Breast epithelium (tissue), 4 donors: ENCODE measurements at regions not wholly inside any gene's neighbourhood (a gene's known extent, or its start where the extent isn't known, plus 50 kb on each side); places are given as distances from the start of the nearest gene placed in this dataset.

Source experiments
- DNase-seq, 2 donors: peaks; one replicate each; pipeline ENCODE4 v3.0.0-alpha.2; 2019; ENCODE audit warnings: low spot score in 2 of 2
- H3K27ac ChIP-seq, 2 donors: fragments of 200-600 bp; sonication (generic) in 1 of 2; one replicate each; pipeline ENCODE4 v1.5.1; 2016 to 2019; ENCODE audit warnings: mild to moderate bottlenecking in 1 of 2
- H3K27me3 ChIP-seq, 2 donors: fragments of 200-600 bp; sonication (generic) in 1 of 2; one replicate each; pipeline versions ENCODE4 v1.5.1 to v1.6.0; 2017 to 2019; ENCODE audit warnings: control low read depth in 1 of 2, mild to moderate bottlenecking in 1 of 2
- H3K36me3 ChIP-seq: fragments of 200-600 bp; one replicate; pipeline ENCODE4 v1.5.1; 2019
- H3K4me1 ChIP-seq, 2 donors: fragments of 200-600 bp; sonication (generic); one replicate each; pipeline ENCODE4 v1.5.1; 2016 to 2019; ENCODE audit warnings: control low read depth in 1 of 2
- H3K4me3 ChIP-seq, 3 donors: fragments of 200-600 bp; sonication (generic); 1 replicate in 2 of 3; 2 replicates in 1 of 3; pipeline ENCODE4 v1.5.1; 2016 to 2019; ENCODE audit warnings: mild to moderate bottlenecking in 3 of 3, moderate library complexity in 2 of 3
- H3K9me3 ChIP-seq, 2 donors: fragments of 200-600 bp; sonication (generic) in 1 of 2; one replicate each; pipeline ENCODE4 v1.5.1; 2016 to 2019; ENCODE audit warnings: control low read depth in 1 of 2
- CTCF ChIP-seq, 3 donors: fragments of 450-650 bp; IDR thresholded peaks; one replicate each; pipeline ENCODE4 v1.5.1; 2016 to 2017; ENCODE audit warnings: antibody characterized with exemption in 3 of 3, mild to moderate bottlenecking in 3 of 3, moderate library complexity in 3 of 3
- POLR2A ChIP-seq: fragments of 450-650 bp; IDR thresholded peaks from one replicate; pipeline ENCODE4 v1.6.1; 2016; ENCODE audit warnings: antibody characterized with exemption, mild to moderate bottlenecking, moderate library complexity
- POLR2AphosphoS5 ChIP-seq, 3 donors: sonication (generic); formaldehyde crosslinking; IDR thresholded peaks; one replicate each; pipeline ENCODE4 v1.6.1; 2017; ENCODE audit warnings: antibody characterized with exemption in 3 of 3
- intact Hi-C: fragments of 100-400 bp; cut with DNase I; formaldehyde crosslinking; loops from one replicate; pipeline ENCODE4 v1.15.1; 2023; ENCODE audit warnings: low total_unique reads

GRCh38 chr2:41894563-41895333 is 153.1 kb upstream of the PKDCC start:
- H3K9me3 ChIP-seq, result no peaks in the 10 kb centered on the region
- intact Hi-C loops, result no loop called here
- H3K36me3 ChIP-seq, result no peaks in the 10 kb centered on the region
- no peak overlapping the region for H3K27ac ChIP-seq
- H3K4me3 ChIP-seq, result no peak overlapping the region
- no peak for DNase-seq
- no peak for TF ChIP-seq CTCF (IDR thresholded peaks at IDR 0.05)
- no peak for TF ChIP-seq POLR2AphosphoS5 (IDR thresholded peaks at IDR 0.05)
- TF ChIP-seq POLR2A, result no peak
- H3K27me3 ChIP-seq, result no peaks in the 10 kb centered on the region
- no peaks in the 10 kb centered on the region for H3K4me1 ChIP-seq

GRCh38 chr2:41895334-41895664 is 152.5 kb upstream of the PKDCC start:
- TF ChIP-seq POLR2A (no peak), CTCF (IDR thresholded peaks at IDR 0.05) (no peak)
- Histone ChIP-seq H3K4me1 (no peaks in the 10 kb centered on the region), H3K9me3 (no peaks in the 10 kb centered on the region), H3K27me3 (no peaks in the 10 kb centered on the region), H3K36me3 (no peaks in the 10 kb centered on the region), H3K27ac (no peak overlapping the region), H3K4me3 (no peak overlapping the region)
- intact Hi-C loops, result no loop called here
- DNase-seq, result no peak

- no peaks in the 10 kb centered on the region for H3K27me3 ChIP-seq
- H3K27ac ChIP-seq, result no peak overlapping the region
- intact Hi-C loops, result no loop called here
- TF ChIP-seq POLR2AphosphoS5 (IDR thresholded peaks at IDR 0.05) (no peak), CTCF (IDR thresholded peaks at IDR 0.05) (no peak), POLR2A (no peak)
- H3K4me3 ChIP-seq, result no peak overlapping the region
- H3K9me3 ChIP-seq, result no peaks in the 10 kb centered on the region
- DNase-seq, result no peak
- H3K4me1 ChIP-seq, result no peaks in the 10 kb centered on the region
- no peaks in the 10 kb centered on the region for H3K36me3 ChIP-seq
Observed at GRCh38 chr2:41896186-41896846, 151.5 kb upstream of the PKDCC start.

- TF ChIP-seq CTCF (IDR thresholded peaks at IDR 0.05) (no peak), POLR2AphosphoS5 (IDR thresholded peaks at IDR 0.05) (no peak), POLR2A (no peak)
- Histone ChIP-seq H3K27me3 (no peaks in the 10 kb centered on the region), H3K4me3 (no peak overlapping the region), H3K27ac (no peak overlapping the region), H3K4me1 (no peaks in the 10 kb centered on the region), H3K36me3 (no peaks in the 10 kb centered on the region), H3K9me3 (no peaks in the 10 kb centered on the region)
- intact Hi-C loops, result no loop called here
- DNase-seq, result no peak
Observed at GRCh38 chr2:41899189-41899588, 148.6 kb upstream of the PKDCC start.

- intact Hi-C loops, result no loop called here
- Histone ChIP-seq H3K27ac (no peak overlapping the region), H3K36me3 (no peaks in the 10 kb centered on the region), H3K9me3 (no peaks in the 10 kb centered on the region), H3K4me1 (no peaks in the 10 kb centered on the region), H3K27me3 (no peaks in the 10 kb centered on the region), H3K4me3 (no peak overlapping the region)
- no peak for TF ChIP-seq CTCF (IDR thresholded peaks at IDR 0.05)
- no peak for TF ChIP-seq POLR2AphosphoS5 (IDR thresholded peaks at IDR 0.05)
- no peak for TF ChIP-seq POLR2A
- no peak for DNase-seq
Observed at GRCh38 chr2:41900101-41900577, 147.7 kb upstream of the PKDCC start.
